Mesodermal cell (in vitro differentiated cells): ENCODE measurements at regions not wholly inside any gene's neighbourhood (a gene's known extent, or its start where the extent isn't known, plus 50 kb on each side); places are given as distances from the start of the nearest gene placed in this dataset.

Source experiments
- H3K27ac ChIP-seq: 2 replicates; pipeline ENCODE4 v1.7.0; 2013; ENCODE audit warnings: mild to moderate bottlenecking, low read depth, low read length, moderate library complexity; ENCODE audit not compliant: severe bottlenecking
- H3K36me3 ChIP-seq: 2 replicates; pipeline ENCODE4 v1.7.1; 2013; ENCODE audit warnings: mild to moderate bottlenecking, low read length, moderate library complexity; ENCODE audit not compliant: control insufficient read depth, insufficient read depth
- H3K4me1 ChIP-seq: one replicate; pipeline ENCODE4 v1.7.1; 2013; ENCODE audit warnings: mild to moderate bottlenecking, low read length; ENCODE audit not compliant: insufficient read depth, control insufficient read depth, poor library complexity, severe bottlenecking
- H3K4me3 ChIP-seq: 2 replicates; pipeline ENCODE4 v1.7.0; 2013; ENCODE audit warnings: low read length, control low read depth, mild to moderate bottlenecking; ENCODE audit not compliant: insufficient read depth, poor library complexity, severe bottlenecking; ENCODE audit errors: extremely low read depth
- H3K9me3 ChIP-seq: 2 replicates; pipeline ENCODE4 v1.7.1; 2013; ENCODE audit warnings: mild to moderate bottlenecking, low read length, moderate library complexity; ENCODE audit not compliant: control insufficient read depth
- WGBS, 2 experiments: methylation state at CpG; one replicate each; pipeline ENCODE4 v1.1.5; 2013; ENCODE audit warnings: missing lambda C conversion rate in 2 of 2; ENCODE audit not compliant: insufficient coverage in 2 of 2; 5-methylcytosine and 5-hydroxymethylcytosine counted together

- H3K4me3 ChIP-seq: no peak overlapping the region
- no peaks in the 10 kb centered on the region for H3K4me1 ChIP-seq
- H3K9me3 ChIP-seq: no peaks in the 10 kb centered on the region
- H3K27ac ChIP-seq: no peak overlapping the region
- H3K36me3 ChIP-seq: no peaks in the 10 kb centered on the region
- WGBS, 2 experiments: 85 to 100% methylated on average over 2 of the region's 4 CpGs
Observed at GRCh38 chr5:44868541-44868940, 59.8 kb downstream of the MRPS30 start.

- Histone ChIP-seq H3K36me3 (no peaks in the 10 kb centered on the region), H3K9me3 (no peaks in the 10 kb centered on the region), H3K4me3 (no peak overlapping the region), H3K4me1 (no peaks in the 10 kb centered on the region), H3K27ac (no peak overlapping the region)
- no CpG with 5 or more reads among the region's 2 CpGs for WGBS, 2 experiments
Observed at GRCh38 chr5:44869928-44870327, 61.2 kb downstream of the MRPS30 start.

- no peak overlapping the region for H3K27ac ChIP-seq
- H3K9me3 ChIP-seq: no peaks in the 10 kb centered on the region
- no peaks in the 10 kb centered on the region for H3K4me1 ChIP-seq
- H3K4me3 ChIP-seq: no peak overlapping the region
- H3K36me3 ChIP-seq: no peaks in the 10 kb centered on the region
Observed at GRCh38 chr5:44870430-44870829, 61.7 kb downstream of the MRPS30 start.

- no peaks in the 10 kb centered on the region for H3K9me3 ChIP-seq
- no peak overlapping the region for H3K4me3 ChIP-seq
- peaks cover 10% of the 10 kb centered on the region for H3K4me1 ChIP-seq
- H3K36me3 ChIP-seq: no peaks in the 10 kb centered on the region
- WGBS, 2 experiments: 80% methylated on average over 1 of the region's 2 CpGs; no CpG with 5 or more reads in 1 of the 2 experiments
- H3K27ac ChIP-seq: peak overlapping the region; percentile 48
Observed at GRCh38 chr5:44871401-44871800, 62.7 kb downstream of the MRPS30 start.

- H3K36me3 ChIP-seq: no peaks in the 10 kb centered on the region
- H3K9me3 ChIP-seq: no peaks in the 10 kb centered on the region
- H3K4me3 ChIP-seq: no peak overlapping the region
- H3K27ac ChIP-seq: peak overlapping the region; percentile 55
- 70 to 87% methylated on average over 3 to 4 of the region's 7 CpGs for WGBS, 2 experiments
- H3K4me1 ChIP-seq: peaks cover 13% of the 10 kb centered on the region
Observed at GRCh38 chr5:44875661-44876605, 67.2 kb downstream of the MRPS30 start.

GRCh38 chr5:44881266-44881665, 72.5 kb downstream of the MRPS30 start:
- 81 to 90% methylated on average over 3 of the region's 5 CpGs for WGBS, 2 experiments
- Histone ChIP-seq H3K36me3 (no peaks in the 10 kb centered on the region), H3K4me3 (no peak overlapping the region), H3K4me1 (peaks cover 5% of the 10 kb centered on the region), H3K27ac (no peak overlapping the region), H3K9me3 (no peaks in the 10 kb centered on the region)

- 91 to 100% methylated on average over 4 to 18 of the region's 26 CpGs for WGBS, 2 experiments
- Histone ChIP-seq H3K36me3 (no peaks in the 10 kb centered on the region), H3K9me3 (no peaks in the 10 kb centered on the region), H3K27ac (no peak overlapping the region), H3K4me3 (no peak overlapping the region), H3K4me1 (peaks cover 3% of the 10 kb centered on the region)
Observed at GRCh38 chr5:44884036-44884435, 75.3 kb downstream of the MRPS30 start.

- no peaks in the 10 kb centered on the region for H3K4me1 ChIP-seq
- no peak overlapping the region for H3K4me3 ChIP-seq
- H3K9me3 ChIP-seq: no peaks in the 10 kb centered on the region
- WGBS, 2 experiments: 100% methylated on average over 1 of the region's 1 CpG; no CpG with 5 or more reads in 1 of the 2 experiments
- no peaks in the 10 kb centered on the region for H3K36me3 ChIP-seq
- no peak overlapping the region for H3K27ac ChIP-seq
Observed at GRCh38 chr5:44885903-44886302, 77.2 kb downstream of the MRPS30 start.

GRCh38 chr5:44887722-44888121, 79.0 kb downstream of the MRPS30 start:
- H3K4me1 ChIP-seq: no peaks in the 10 kb centered on the region
- H3K36me3 ChIP-seq: no peaks in the 10 kb centered on the region
- H3K27ac ChIP-seq: no peak overlapping the region
- no peak overlapping the region for H3K4me3 ChIP-seq
- H3K9me3 ChIP-seq: peaks cover 3% of the 10 kb centered on the region
- no CpG with 5 or more reads among the region's 1 CpG for WGBS, 2 experiments

GRCh38 chr5:44888435-44888834, 79.7 kb downstream of the MRPS30 start:
- Histone ChIP-seq H3K27ac (no peak overlapping the region), H3K36me3 (no peaks in the 10 kb centered on the region), H3K9me3 (peaks cover 3% of the 10 kb centered on the region), H3K4me1 (no peaks in the 10 kb centered on the region), H3K4me3 (no peak overlapping the region)
- WGBS, 2 experiments: no CpG with 5 or more reads among the region's 1 CpG

GRCh38 chr5:44891116-44891515, 82.4 kb downstream of the MRPS30 start:
- Histone ChIP-seq H3K9me3 (peaks cover 3% of the 10 kb centered on the region), H3K4me3 (no peak overlapping the region), H3K4me1 (no peaks in the 10 kb centered on the region), H3K27ac (no peak overlapping the region), H3K36me3 (no peaks in the 10 kb centered on the region)
